ENCODE measurements at regions not wholly inside any gene's neighbourhood (a gene's known extent, or its start where the extent isn't known, plus 50 kb on each side); places are given as distances from the start of the nearest gene placed in this dataset.

DNA sequence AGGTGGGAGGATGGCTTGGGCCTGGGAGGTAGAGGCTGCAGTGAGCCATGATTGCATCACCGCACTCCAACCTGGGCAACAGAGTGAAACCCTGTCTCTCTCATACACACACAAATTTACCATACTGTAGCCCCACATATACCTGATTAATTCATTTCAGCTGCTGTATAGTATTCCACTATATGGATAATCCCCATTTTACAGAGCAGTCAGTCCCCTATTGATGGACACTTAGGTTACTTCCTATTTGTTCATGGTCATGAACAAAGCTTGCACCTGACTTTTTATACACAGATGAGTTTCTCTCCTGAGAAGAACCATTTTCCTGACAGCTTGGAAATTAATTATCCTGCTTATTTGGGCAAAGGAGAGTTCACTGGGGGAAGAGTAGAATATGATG is 59.2 kb downstream of the EMX2 start:
- Mint-ChIP-seq H3K27me3 (peaks cover 16% of the 10 kb centered on the region), H3K9me3 (ENCODE audit: low read depth) (no peaks in the 10 kb centered on the region), H3K4me1 (no peaks in the 10 kb centered on the region), H3K27ac (no peak overlapping the region), H3K4me3 (no peak overlapping the region), H3K36me3 (ENCODE audit: low read depth) (no peaks in the 10 kb centered on the region)
- no peak for ATAC-seq
- intact Hi-C loops (cut with DNase I, micrococcal nuclease), result no loop called here
- ChIA-PET CTCF (interaction anchor here (0.7 kb wide), 1 partner anchor 304 kb away, joined by 3 read pairs; no protein-coding TSS in a partner anchor), POLR2A (no interaction called here)
- DNase-seq, result no peak

GRCh38 chr10:117603081-117603480 is 60.5 kb downstream of the EMX2 start:
- intact Hi-C loops (cut with DNase I, micrococcal nuclease), result no loop called here
- Mint-ChIP-seq H3K4me3 (no peak overlapping the region), H3K9me3 (ENCODE audit: low read depth) (no peaks in the 10 kb centered on the region), H3K4me1 (no peaks in the 10 kb centered on the region), H3K27ac (no peak overlapping the region), H3K27me3 (peaks cover 16% of the 10 kb centered on the region), H3K36me3 (ENCODE audit: low read depth) (no peaks in the 10 kb centered on the region)
- ATAC-seq, result no peak
- DNase-seq, result no peak
- ChIA-PET CTCF (no interaction called here), POLR2A (no interaction called here)

- DNase-seq, result no peak
- H3K36me3 Mint-ChIP-seq (ENCODE audit: low read depth), result no peaks in the 10 kb centered on the region
- ChIA-PET CTCF (no interaction called here), POLR2A (no interaction called here)
- no peak overlapping the region for H3K4me3 Mint-ChIP-seq
- H3K9me3 Mint-ChIP-seq (ENCODE audit: low read depth), result no peaks in the 10 kb centered on the region
- intact Hi-C loops (cut with DNase I, micrococcal nuclease), result no loop called here
- H3K27ac Mint-ChIP-seq, result no peak overlapping the region
- H3K4me1 Mint-ChIP-seq, result no peaks in the 10 kb centered on the region
- peaks cover 16% of the 10 kb centered on the region for H3K27me3 Mint-ChIP-seq
- ATAC-seq, result no peak
Measured at GRCh38 chr10:117603726-117604125, 61.2 kb downstream of the EMX2 start.

GRCh38 chr10:117609095-117609795 is 66.7 kb downstream of the EMX2 start:
- Mint-ChIP-seq H3K9me3 (ENCODE audit: low read depth) (no peaks in the 10 kb centered on the region), H3K4me3 (no peak overlapping the region), H3K4me1 (no peaks in the 10 kb centered on the region), H3K27me3 (peaks cover 12% of the 10 kb centered on the region), H3K27ac (no peak overlapping the region), H3K36me3 (ENCODE audit: low read depth) (no peaks in the 10 kb centered on the region)
- DNase-seq (no peak), ATAC-seq (no peak)
- CTCF ChIA-PET, result no interaction called here
- intact Hi-C loops (cut with DNase I, micrococcal nuclease), result loop anchor here in 1 of 2 experiments (5.0 kb wide), 1 partner anchor 52 kb away; no protein-coding TSS in a partner anchor
- POLR2A ChIA-PET, result no interaction called here

GRCh38 chr10:117609796-117610170 is 67.2 kb downstream of the EMX2 start:
- peaks cover 9% of the 10 kb centered on the region for H3K27me3 Mint-ChIP-seq
- POLR2A ChIA-PET, result no interaction called here
- no peaks in the 10 kb centered on the region for H3K4me1 Mint-ChIP-seq
- H3K27ac Mint-ChIP-seq, result no peak overlapping the region
- intact Hi-C loops (cut with DNase I, micrococcal nuclease), result loop anchor here in 1 of 2 experiments (5.0 kb wide), 1 partner anchor 52 kb away; no protein-coding TSS in a partner anchor
- no peak overlapping the region for H3K4me3 Mint-ChIP-seq
- CTCF ChIA-PET, result no interaction called here
- no peaks in the 10 kb centered on the region for H3K36me3 Mint-ChIP-seq (ENCODE audit: low read depth)
- ATAC-seq (no peak), DNase-seq (no peak)
- no peaks in the 10 kb centered on the region for H3K9me3 Mint-ChIP-seq (ENCODE audit: low read depth)

- intact Hi-C loops (cut with DNase I, micrococcal nuclease), result no loop called here
- no peaks in the 10 kb centered on the region for H3K9me3 Mint-ChIP-seq (ENCODE audit: low read depth)
- H3K36me3 Mint-ChIP-seq (ENCODE audit: low read depth), result no peaks in the 10 kb centered on the region
- no peak overlapping the region for H3K4me3 Mint-ChIP-seq
- no peaks in the 10 kb centered on the region for H3K4me1 Mint-ChIP-seq
- DNase-seq, result no peak
- ATAC-seq, result no peak
- ChIA-PET CTCF (no interaction called here), POLR2A (no interaction called here)
- H3K27me3 Mint-ChIP-seq, result peaks cover 9% of the 10 kb centered on the region
- no peak overlapping the region for H3K27ac Mint-ChIP-seq
Measured at GRCh38 chr10:117610321-117610720, 67.8 kb downstream of the EMX2 start.

- H3K27me3 Mint-ChIP-seq, result peaks cover 18% of the 10 kb centered on the region
- CTCF ChIA-PET, result no interaction called here
- no peaks in the 10 kb centered on the region for H3K9me3 Mint-ChIP-seq (ENCODE audit: low read depth)
- POLR2A ChIA-PET, result no interaction called here
- H3K36me3 Mint-ChIP-seq (ENCODE audit: low read depth), result no peaks in the 10 kb centered on the region
- ATAC-seq, result no peak
- H3K4me3 Mint-ChIP-seq, result no peak overlapping the region
- H3K27ac Mint-ChIP-seq, result no peak overlapping the region
- DNase-seq, result no peak
- no peaks in the 10 kb centered on the region for H3K4me1 Mint-ChIP-seq
- intact Hi-C loops (cut with DNase I, micrococcal nuclease), result no loop called here
Measured at GRCh38 chr10:117612113-117612512, 69.6 kb downstream of the EMX2 start.

DNA sequence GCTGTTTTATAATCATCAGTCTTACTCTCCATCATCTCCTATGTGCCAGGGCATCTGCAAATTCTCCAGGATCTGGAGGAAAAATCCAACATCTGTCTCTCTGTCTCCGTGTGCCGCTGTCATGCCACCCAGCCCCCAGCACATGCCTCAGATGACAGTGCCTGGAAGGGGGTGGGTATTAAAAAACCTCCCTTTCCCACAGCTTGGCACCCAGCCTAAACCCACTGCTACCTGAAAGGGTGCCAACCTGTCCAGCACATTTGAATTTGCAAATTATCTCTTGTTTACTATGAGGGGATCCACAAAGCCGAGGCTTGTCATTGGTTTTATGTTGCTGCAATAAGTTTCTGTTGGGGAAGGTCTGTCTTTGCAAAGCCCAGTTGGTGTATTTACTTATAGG is 73.1 kb downstream of the EMX2 start:
- no peak overlapping the region for H3K4me3 Mint-ChIP-seq
- H3K27me3 Mint-ChIP-seq, result peaks cover 24% of the 10 kb centered on the region
- CTCF ChIA-PET, result no interaction called here
- H3K27ac Mint-ChIP-seq, result no peak overlapping the region
- no peaks in the 10 kb centered on the region for H3K4me1 Mint-ChIP-seq
- DNase-seq (no peak), ATAC-seq (no peak)
- no peaks in the 10 kb centered on the region for H3K36me3 Mint-ChIP-seq (ENCODE audit: low read depth)
- no peaks in the 10 kb centered on the region for H3K9me3 Mint-ChIP-seq (ENCODE audit: low read depth)
- intact Hi-C loops (cut with DNase I, micrococcal nuclease), result no loop called here
- POLR2A ChIA-PET, result no interaction called here

DNA sequence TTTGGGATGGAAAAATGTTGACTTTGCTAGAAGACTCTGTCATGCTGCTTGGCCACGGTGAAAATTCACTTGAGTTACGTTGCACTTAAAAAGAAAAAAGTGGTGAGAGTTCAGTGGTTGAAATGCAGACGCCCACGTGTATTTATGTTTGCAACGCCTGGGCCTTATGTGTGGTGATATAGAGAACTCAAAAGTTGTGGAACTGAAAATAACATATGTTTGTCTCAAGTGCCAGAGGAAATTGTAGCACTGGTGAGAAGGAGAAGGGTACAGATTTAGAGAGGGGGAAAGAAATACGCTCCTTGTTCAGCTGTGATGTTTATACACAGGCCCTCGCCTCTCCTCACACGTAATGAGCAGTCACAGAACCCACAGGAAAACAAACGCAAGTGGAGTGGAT is 73.6 kb downstream of the EMX2 start:
- no peak for DNase-seq
- Mint-ChIP-seq H3K4me1 (no peaks in the 10 kb centered on the region), H3K36me3 (ENCODE audit: low read depth) (no peaks in the 10 kb centered on the region), H3K4me3 (no peak overlapping the region), H3K27me3 (peaks cover 26% of the 10 kb centered on the region), H3K9me3 (ENCODE audit: low read depth) (no peaks in the 10 kb centered on the region), H3K27ac (no peak overlapping the region)
- ChIA-PET CTCF (interaction anchor here (0.6 kb wide), 1 partner anchor 670 kb away, joined by 4 read pairs; no protein-coding TSS in a partner anchor), POLR2A (no interaction called here)
- intact Hi-C loops (cut with DNase I, micrococcal nuclease), result no loop called here
- no peak for ATAC-seq

GRCh38 chr10:117617086-117617485 is 74.5 kb downstream of the EMX2 start:
- ChIA-PET CTCF (no interaction called here), POLR2A (no interaction called here)
- H3K4me3 Mint-ChIP-seq, result no peak overlapping the region
- ATAC-seq, result no peak
- no peaks in the 10 kb centered on the region for H3K36me3 Mint-ChIP-seq (ENCODE audit: low read depth)
- DNase-seq, result no peak
- H3K27ac Mint-ChIP-seq, result no peak overlapping the region
- H3K4me1 Mint-ChIP-seq, result no peaks in the 10 kb centered on the region
- H3K9me3 Mint-ChIP-seq (ENCODE audit: low read depth), result no peaks in the 10 kb centered on the region
- H3K27me3 Mint-ChIP-seq, result peaks cover 27% of the 10 kb centered on the region
- intact Hi-C loops (cut with DNase I, micrococcal nuclease), result no loop called here

DNA sequence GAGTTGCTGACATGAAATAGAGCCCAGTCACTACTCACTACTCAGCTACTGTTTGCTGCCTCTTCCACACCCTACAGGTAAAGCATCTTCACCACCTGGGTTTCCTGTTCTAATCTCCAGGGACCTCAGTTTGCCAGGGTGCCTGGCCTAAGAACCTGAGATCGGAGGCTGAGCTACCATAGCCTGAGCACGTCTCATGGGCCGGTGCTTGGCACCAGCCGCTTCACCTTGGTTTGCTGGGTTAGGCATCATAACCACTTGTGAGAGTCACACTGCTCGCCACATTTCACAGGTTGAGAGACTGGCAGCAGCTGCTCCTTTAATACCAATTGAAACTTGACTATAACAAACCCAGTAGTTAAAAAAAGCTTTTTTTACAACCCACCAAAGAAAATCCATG is 75.1 kb downstream of the EMX2 start:
- DNase-seq (no peak), ATAC-seq (no peak)
- POLR2A ChIA-PET, result no interaction called here
- no peaks in the 10 kb centered on the region for H3K4me1 Mint-ChIP-seq
- H3K36me3 Mint-ChIP-seq (ENCODE audit: low read depth), result no peaks in the 10 kb centered on the region
- peaks cover 28% of the 10 kb centered on the region for H3K27me3 Mint-ChIP-seq
- no peaks in the 10 kb centered on the region for H3K9me3 Mint-ChIP-seq (ENCODE audit: low read depth)
- CTCF ChIA-PET, result no interaction called here
- H3K4me3 Mint-ChIP-seq, result no peak overlapping the region
- no peak overlapping the region for H3K27ac Mint-ChIP-seq
- intact Hi-C loops (cut with DNase I, micrococcal nuclease), result no loop called here

DNA sequence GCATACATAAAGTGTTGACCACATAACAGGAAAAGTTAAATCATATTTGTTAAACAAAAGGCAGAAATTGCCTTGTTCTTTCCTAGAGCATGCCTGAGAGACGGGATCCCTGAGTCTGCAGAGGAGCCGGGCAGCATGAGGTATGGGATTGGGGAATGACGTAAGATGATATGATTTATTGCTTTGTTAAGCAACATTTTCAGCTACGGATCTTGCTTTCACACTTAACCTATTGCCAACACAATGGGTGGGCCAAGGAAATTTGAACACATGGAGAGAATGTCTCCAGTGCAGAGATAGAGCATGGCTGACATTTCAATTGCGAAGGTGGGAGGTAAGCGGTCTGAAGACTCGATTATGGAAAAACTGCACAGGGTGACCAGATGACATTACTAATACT is 76.7 kb downstream of the EMX2 start:
- no peak overlapping the region for H3K27ac Mint-ChIP-seq
- ChIA-PET CTCF (interaction anchor here (0.8 kb wide), 1 partner anchor 188 kb away, joined by 4 read pairs; no protein-coding TSS in a partner anchor), POLR2A (no interaction called here)
- H3K4me1 Mint-ChIP-seq, result no peaks in the 10 kb centered on the region
- DNase-seq (no peak), ATAC-seq (no peak)
- no peak overlapping the region for H3K4me3 Mint-ChIP-seq
- intact Hi-C loops (cut with DNase I, micrococcal nuclease), result no loop called here
- no peaks in the 10 kb centered on the region for H3K9me3 Mint-ChIP-seq (ENCODE audit: low read depth)
- H3K27me3 Mint-ChIP-seq, result peaks cover 30% of the 10 kb centered on the region
- no peaks in the 10 kb centered on the region for H3K36me3 Mint-ChIP-seq (ENCODE audit: low read depth)
